ENCODE measurements at regions not wholly inside any gene's neighbourhood (a gene's known extent, or its start where the extent isn't known, plus 50 kb on each side); places are given as distances from the start of the nearest gene placed in this dataset.

DNA sequence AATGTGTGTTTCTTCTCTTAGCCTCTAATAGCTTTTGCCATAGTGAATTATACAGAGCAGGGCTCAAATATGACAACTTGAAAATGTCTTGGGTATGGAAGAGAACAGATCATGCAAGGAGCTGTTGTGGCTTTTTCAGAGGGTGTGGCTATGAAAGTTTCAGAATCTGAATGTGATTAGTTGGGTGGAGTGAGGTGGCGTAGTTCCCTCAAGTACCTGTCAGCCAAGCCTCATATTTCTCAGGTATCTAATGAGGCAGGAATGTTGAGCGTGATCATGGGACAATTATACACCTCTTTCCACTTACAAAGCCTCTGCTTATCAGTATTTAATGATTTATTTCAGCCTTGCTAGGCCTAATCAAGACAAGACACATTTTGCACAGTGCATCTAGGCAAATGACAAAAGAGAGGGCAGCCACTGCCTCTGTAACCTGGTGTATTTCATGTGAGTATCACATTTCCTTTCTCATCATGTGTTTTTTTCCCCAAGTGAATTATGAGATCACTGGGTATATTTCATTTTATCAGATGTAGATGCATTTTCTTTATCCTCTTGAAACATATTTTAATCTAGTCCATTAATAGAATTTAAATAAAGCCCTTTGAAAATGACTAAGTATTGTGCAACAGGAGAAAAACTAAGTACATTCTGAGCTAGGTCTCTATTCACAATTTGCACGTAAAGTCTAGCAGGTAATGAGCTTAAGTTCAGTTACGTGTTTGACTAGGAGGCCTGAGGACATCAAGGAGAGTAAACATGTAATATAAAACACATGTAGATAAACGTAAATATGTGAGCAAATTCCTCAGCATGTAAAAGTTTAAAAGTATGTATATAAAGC is 644.4 kb upstream of the IGFBP3 start:
- no peak for TF ChIP-seq CTCF (conservative IDR thresholded peaks at IDR 0.05; ENCODE audit: low read length)
- TF ChIP-seq EZH2phosphoT487 (IDR thresholded peaks at IDR 0.05; ENCODE audit: borderline replicate concordance, low read depth, low read length) = no peak
- H4K20me1 ChIP-seq (ENCODE audit: insufficient read depth, low read length) = no peaks in the 10 kb centered on the region
- H3K9me2 ChIP-seq (ENCODE audit: insufficient read depth, low read length) = no peaks in the 10 kb centered on the region
- H3K9me3 ChIP-seq (ENCODE audit: low read length) = no peaks in the 10 kb centered on the region
- no peak overlapping the region for H2AFZ ChIP-seq (ENCODE audit: low read length)
- no peak overlapping the region for H3K4me3 ChIP-seq (ENCODE audit: low read depth, low read length, poor library complexity, severe bottlenecking)
- BruUV-seq (replicated peaks) = no TSS peak
- H3K79me2 ChIP-seq (ENCODE audit: insufficient read depth, low read depth, low read length) = no peaks in the 10 kb centered on the region
- no peaks in the 10 kb centered on the region for H3K4me1 ChIP-seq (ENCODE audit: insufficient read depth, low read length, poor library complexity, severe bottlenecking)
- no peak overlapping the region for H3K4me2 ChIP-seq (ENCODE audit: low read length)
- H3K36me3 ChIP-seq (ENCODE audit: insufficient read depth, low read length) = no peaks in the 10 kb centered on the region
- ChIA-PET CTCF (ENCODE audit: unreplicated experiment) (no interaction called here), POLR2A (interaction anchor here (0.7 kb wide), 2 partner anchors 8 to 226 kb away, joined by 3 to 4 read pairs; no protein-coding TSS in a partner anchor)
- intact Hi-C loops (cut with micrococcal nuclease; ENCODE audit: unreplicated experiment) = no loop called here
- no peak for DNase-seq (ENCODE audit: low spot score)
- H3K27ac ChIP-seq (ENCODE audit: low read depth, low read length, poor library complexity, severe bottlenecking) = no peak overlapping the region

GRCh38 chr7:46559194-46559832 is 638.2 kb upstream of the IGFBP3 start:
- Histone ChIP-seq H3K4me3 (ENCODE audit: low read depth, low read length, poor library complexity, severe bottlenecking) (no peak overlapping the region), H2AFZ (ENCODE audit: low read length) (no peak overlapping the region), H3K9me2 (ENCODE audit: insufficient read depth, low read length) (no peaks in the 10 kb centered on the region), H3K9me3 (ENCODE audit: low read length) (no peaks in the 10 kb centered on the region), H3K4me1 (ENCODE audit: insufficient read depth, low read length, poor library complexity, severe bottlenecking) (no peaks in the 10 kb centered on the region), H3K79me2 (ENCODE audit: insufficient read depth, low read depth, low read length) (no peaks in the 10 kb centered on the region), H3K4me2 (ENCODE audit: low read length) (no peak overlapping the region), H3K36me3 (ENCODE audit: insufficient read depth, low read length) (no peaks in the 10 kb centered on the region), H4K20me1 (ENCODE audit: insufficient read depth, low read length) (no peaks in the 10 kb centered on the region), H3K27ac (ENCODE audit: low read depth, low read length, poor library complexity, severe bottlenecking) (no peak overlapping the region)
- ChIA-PET CTCF (ENCODE audit: unreplicated experiment) (no interaction called here), POLR2A (interaction anchor here (0.6 kb wide), 1 partner anchor 156 kb away, joined by 3 read pairs; no protein-coding TSS in a partner anchor)
- TF ChIP-seq EZH2phosphoT487 (IDR thresholded peaks at IDR 0.05; ENCODE audit: borderline replicate concordance, low read depth, low read length) (no peak), CTCF (conservative IDR thresholded peaks at IDR 0.05; ENCODE audit: low read length) (no peak)
- BruUV-seq (replicated peaks) = no TSS peak
- intact Hi-C loops (cut with micrococcal nuclease; ENCODE audit: unreplicated experiment) = no loop called here
- DNase-seq (ENCODE audit: low spot score) = no peak
